ENCODE measurements at regions not wholly inside any gene's neighbourhood (a gene's known extent, or its start where the extent isn't known, plus 50 kb on each side); places are given as distances from the start of the nearest gene placed in this dataset.

- Histone ChIP-seq H3K36me3 (ENCODE audit: insufficient read depth, low read length) (no peaks in the 10 kb centered on the region), H3K9me3 (ENCODE audit: low read depth, low read length) (no peaks in the 10 kb centered on the region), H3K9ac (ENCODE audit: insufficient read length) (no peak overlapping the region), H3K4me3 (no peak overlapping the region), H3K27ac (no peak overlapping the region)
- no peak for DNase-seq (ENCODE audit: low read depth, low spot score)
- TF ChIP-seq EZH2 (IDR thresholded peaks at IDR 0.05) (no peak), POLR2AphosphoS5 (IDR thresholded peaks at IDR 0.05; ENCODE audit: borderline replicate concordance, low read depth, low read length) (no peak), FOXP2 (optimal IDR thresholded peaks at IDR 0.05; ENCODE audit: control extremely low read depth, extremely low read length, insufficient read depth) (no peak)
Observed at GRCh38 chr10:78455811-78456210, 422.1 kb downstream of the RPS24 start.

GRCh38 chr10:78456649-78457400 is 423.2 kb downstream of the RPS24 start:
- no peaks in the 10 kb centered on the region for H3K36me3 ChIP-seq (ENCODE audit: insufficient read depth, low read length)
- H3K9ac ChIP-seq (ENCODE audit: insufficient read length), result no peak overlapping the region
- H3K9me3 ChIP-seq (ENCODE audit: low read depth, low read length), result no peaks in the 10 kb centered on the region
- no peak overlapping the region for H3K4me3 ChIP-seq
- DNase-seq (ENCODE audit: low read depth, low spot score), result no peak
- TF ChIP-seq POLR2AphosphoS5 (IDR thresholded peaks at IDR 0.05; ENCODE audit: borderline replicate concordance, low read depth, low read length) (no peak), FOXP2 (optimal IDR thresholded peaks at IDR 0.05; ENCODE audit: control extremely low read depth, extremely low read length, insufficient read depth) (no peak)
- no peak overlapping the region for H3K27ac ChIP-seq

GRCh38 chr10:78457804-78458482 is 424.3 kb downstream of the RPS24 start:
- H3K9me3 ChIP-seq (ENCODE audit: low read depth, low read length), result no peaks in the 10 kb centered on the region
- TF ChIP-seq EZH2 (IDR thresholded peaks at IDR 0.05) (no peak), POLR2AphosphoS5 (IDR thresholded peaks at IDR 0.05; ENCODE audit: borderline replicate concordance, low read depth, low read length) (no peak), FOXP2 (optimal IDR thresholded peaks at IDR 0.05; ENCODE audit: control extremely low read depth, extremely low read length, insufficient read depth) (no peak)
- no peak overlapping the region for H3K4me3 ChIP-seq
- no peak overlapping the region for H3K9ac ChIP-seq (ENCODE audit: insufficient read length)
- no peaks in the 10 kb centered on the region for H3K36me3 ChIP-seq (ENCODE audit: insufficient read depth, low read length)
- H3K27ac ChIP-seq, result no peak overlapping the region
- no peak for DNase-seq (ENCODE audit: low read depth, low spot score)

GRCh38 chr10:78458983-78459638 is 425.4 kb downstream of the RPS24 start:
- no peak for DNase-seq (ENCODE audit: low read depth, low spot score)
- Histone ChIP-seq H3K27ac (no peak overlapping the region), H3K36me3 (ENCODE audit: insufficient read depth, low read length) (no peaks in the 10 kb centered on the region)

GRCh38 chr10:78459639-78460037 is 426.0 kb downstream of the RPS24 start:
- Histone ChIP-seq H3K4me3 (no peak overlapping the region), H3K27ac (no peak overlapping the region), H3K9me3 (ENCODE audit: low read depth, low read length) (no peaks in the 10 kb centered on the region), H3K36me3 (ENCODE audit: insufficient read depth, low read length) (no peaks in the 10 kb centered on the region), H3K9ac (ENCODE audit: insufficient read length) (no peak overlapping the region)
- no peak for TF ChIP-seq EZH2 (IDR thresholded peaks at IDR 0.05)
- no peak for TF ChIP-seq POLR2AphosphoS5 (IDR thresholded peaks at IDR 0.05; ENCODE audit: borderline replicate concordance, low read depth, low read length)
- no peak for TF ChIP-seq FOXP2 (optimal IDR thresholded peaks at IDR 0.05; ENCODE audit: control extremely low read depth, extremely low read length, insufficient read depth)
- DNase-seq (ENCODE audit: low read depth, low spot score), result no peak

More at GRCh38 chr10:78458983-78459638, 425.4 kb downstream of the RPS24 start:
- no peak overlapping the region for H3K9ac ChIP-seq (ENCODE audit: insufficient read length)
- H3K4me3 ChIP-seq, result no peak overlapping the region
- TF ChIP-seq FOXP2 (optimal IDR thresholded peaks at IDR 0.05; ENCODE audit: control extremely low read depth, extremely low read length, insufficient read depth), result no peak
- TF ChIP-seq POLR2AphosphoS5 (IDR thresholded peaks at IDR 0.05; ENCODE audit: borderline replicate concordance, low read depth, low read length), result no peak
- no peak for TF ChIP-seq EZH2 (IDR thresholded peaks at IDR 0.05)
- H3K9me3 ChIP-seq (ENCODE audit: low read depth, low read length), result no peaks in the 10 kb centered on the region

- H3K36me3 ChIP-seq (ENCODE audit: insufficient read depth, low read length), result no peaks in the 10 kb centered on the region
- H3K27ac ChIP-seq, result no peak overlapping the region
- H3K9ac ChIP-seq (ENCODE audit: insufficient read length), result no peak overlapping the region
- TF ChIP-seq EZH2 (IDR thresholded peaks at IDR 0.05) (no peak), POLR2AphosphoS5 (IDR thresholded peaks at IDR 0.05; ENCODE audit: borderline replicate concordance, low read depth, low read length) (no peak), FOXP2 (optimal IDR thresholded peaks at IDR 0.05; ENCODE audit: control extremely low read depth, extremely low read length, insufficient read depth) (no peak)
- DNase-seq (ENCODE audit: low read depth, low spot score), result no peak
- no peak overlapping the region for H3K4me3 ChIP-seq
- H3K9me3 ChIP-seq (ENCODE audit: low read depth, low read length), result no peaks in the 10 kb centered on the region
Observed at GRCh38 chr10:78460204-78460603, 426.5 kb downstream of the RPS24 start.

GRCh38 chr10:78461333-78461732 is 427.7 kb downstream of the RPS24 start:
- H3K4me3 ChIP-seq, result no peak overlapping the region
- no peak overlapping the region for H3K9ac ChIP-seq (ENCODE audit: insufficient read length)
- TF ChIP-seq POLR2AphosphoS5 (IDR thresholded peaks at IDR 0.05; ENCODE audit: borderline replicate concordance, low read depth, low read length) (no peak), EZH2 (IDR thresholded peaks at IDR 0.05) (no peak), FOXP2 (optimal IDR thresholded peaks at IDR 0.05; ENCODE audit: control extremely low read depth, extremely low read length, insufficient read depth) (no peak)
- H3K36me3 ChIP-seq (ENCODE audit: insufficient read depth, low read length), result no peaks in the 10 kb centered on the region
- no peak overlapping the region for H3K27ac ChIP-seq
- no peak for DNase-seq (ENCODE audit: low read depth, low spot score)
- H3K9me3 ChIP-seq (ENCODE audit: low read depth, low read length), result no peaks in the 10 kb centered on the region

GRCh38 chr10:78462176-78462575 is 428.5 kb downstream of the RPS24 start:
- H3K4me3 ChIP-seq, result no peak overlapping the region
- H3K9ac ChIP-seq (ENCODE audit: insufficient read length), result no peak overlapping the region
- no peak overlapping the region for H3K27ac ChIP-seq
- no peaks in the 10 kb centered on the region for H3K36me3 ChIP-seq (ENCODE audit: insufficient read depth, low read length)
- no peak for DNase-seq (ENCODE audit: low read depth, low spot score)
- H3K9me3 ChIP-seq (ENCODE audit: low read depth, low read length), result no peaks in the 10 kb centered on the region
- TF ChIP-seq EZH2 (IDR thresholded peaks at IDR 0.05) (no peak), POLR2AphosphoS5 (IDR thresholded peaks at IDR 0.05; ENCODE audit: borderline replicate concordance, low read depth, low read length) (no peak), FOXP2 (optimal IDR thresholded peaks at IDR 0.05; ENCODE audit: control extremely low read depth, extremely low read length, insufficient read depth) (no peak)

All from SK-N-MC (cell line).